Amniotic stem cell (primary cell): ENCODE measurements at regions not wholly inside any gene's neighbourhood (a gene's known extent, or its start where the extent isn't known, plus 50 kb on each side); places are given as distances from the start of the nearest gene placed in this dataset.
"Not testable (repeated sequence)": the region's sequence is repeated elsewhere in the genome, so short reads cannot be mapped to it uniquely, and the experiment has no call there.

ENCODE experiments used
- DNase-seq: peaks from one replicate; lab custom pipeline; 2025; lab: John Stamatoyannopoulos, UW

DNA sequence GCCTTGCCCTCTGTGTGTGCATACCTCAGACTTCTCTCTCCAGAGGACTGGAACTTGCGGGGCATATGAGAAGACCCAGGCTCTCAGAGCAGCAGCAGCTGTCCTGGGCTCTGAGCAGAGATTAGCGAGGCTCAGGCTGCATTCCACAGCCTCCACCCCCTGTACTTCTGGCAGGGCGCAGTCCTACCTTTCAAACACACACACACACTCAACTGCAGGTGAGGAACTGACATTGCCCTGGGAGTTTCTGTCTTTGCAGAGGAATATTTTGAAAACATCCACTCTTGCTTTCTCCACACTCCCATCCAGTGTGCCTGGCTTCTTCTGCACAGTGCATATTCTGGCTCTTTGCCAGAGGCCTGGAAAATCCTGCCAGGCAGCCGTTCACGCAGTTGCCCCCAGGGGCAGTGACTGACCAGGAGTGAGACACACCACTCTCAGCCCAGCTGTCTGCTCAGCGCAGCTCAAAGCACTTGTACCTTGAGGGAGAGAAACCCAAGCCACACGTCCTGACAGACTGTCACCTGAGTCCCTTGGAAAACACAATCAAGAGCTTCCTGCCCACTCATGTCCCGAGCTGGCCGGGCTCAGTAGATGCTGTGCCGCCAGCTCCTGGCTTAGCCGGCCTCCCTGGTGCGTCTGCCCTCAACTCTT is 460.8 kb downstream of the RNF144A start:
- DNase-seq: no peak

DNA sequence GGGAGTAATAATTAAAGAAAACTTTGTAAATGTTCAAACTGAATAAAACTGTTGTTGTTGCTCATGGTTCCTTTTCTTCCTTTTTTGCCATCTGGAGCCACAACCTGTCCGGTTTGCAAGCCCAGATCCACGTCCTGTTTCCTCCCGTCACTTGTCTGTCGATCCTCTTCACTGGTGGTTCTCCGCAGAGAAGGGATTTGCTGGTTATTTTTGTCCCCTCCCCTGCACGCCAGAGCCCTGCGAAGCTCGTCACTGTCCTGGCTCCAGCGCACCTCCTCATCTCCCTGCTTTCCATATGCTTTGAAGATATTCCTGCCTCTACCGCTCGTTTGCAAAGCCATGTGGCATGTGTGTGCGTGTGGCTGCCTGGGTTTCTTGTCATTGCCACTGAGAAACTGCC is 461.4 kb downstream of the RNF144A start:
- no peak for DNase-seq

DNA sequence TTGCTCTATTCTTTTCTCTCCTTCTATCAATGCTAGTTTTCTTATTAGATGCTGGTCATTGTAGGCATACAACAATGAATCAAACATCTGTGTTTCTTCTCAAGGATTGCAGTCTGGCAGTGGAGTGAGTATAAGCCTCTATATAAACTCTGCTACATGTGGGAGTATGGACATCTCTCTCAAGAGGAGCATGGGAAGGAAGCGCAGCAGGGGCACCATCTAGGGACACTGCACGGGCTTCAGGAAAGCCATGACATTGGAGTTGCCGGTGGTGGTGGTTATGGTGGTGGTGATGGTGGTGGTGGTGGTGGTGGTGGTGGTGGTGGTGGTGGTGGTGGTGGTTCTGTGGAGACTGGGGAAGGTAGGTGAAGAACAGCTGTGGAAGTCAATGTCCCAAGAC is 462.6 kb downstream of the RNF144A start:
- no peak for DNase-seq

DNA sequence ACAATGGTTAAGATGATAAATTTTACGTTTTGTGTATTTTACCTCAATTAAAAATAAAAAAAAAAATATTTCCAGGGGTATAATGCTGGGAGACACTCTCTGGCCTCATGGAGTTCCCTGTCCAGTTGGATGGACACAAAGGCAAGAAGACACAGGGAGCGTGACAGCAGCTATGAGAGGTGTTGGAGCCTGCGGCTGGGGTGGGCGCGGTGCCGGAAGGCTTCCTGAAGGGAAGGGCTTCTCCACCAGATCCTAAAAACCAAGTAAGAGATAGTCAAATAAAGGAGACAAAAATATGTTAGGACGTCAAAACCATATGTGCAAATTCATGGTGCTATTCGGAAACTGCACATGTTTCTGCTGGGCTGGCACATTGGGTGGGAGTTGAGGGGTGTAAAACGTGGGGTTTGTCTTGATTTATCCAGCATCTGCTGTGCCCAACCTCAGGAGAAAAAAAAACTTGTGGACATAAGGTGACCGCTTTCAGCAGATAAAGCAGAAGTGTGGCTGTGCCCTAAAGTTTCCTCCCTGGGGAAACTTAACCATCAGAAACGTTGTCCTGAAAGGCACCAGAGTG is 467.6 kb downstream of the RNF144A start:
- no peak for DNase-seq

DNA sequence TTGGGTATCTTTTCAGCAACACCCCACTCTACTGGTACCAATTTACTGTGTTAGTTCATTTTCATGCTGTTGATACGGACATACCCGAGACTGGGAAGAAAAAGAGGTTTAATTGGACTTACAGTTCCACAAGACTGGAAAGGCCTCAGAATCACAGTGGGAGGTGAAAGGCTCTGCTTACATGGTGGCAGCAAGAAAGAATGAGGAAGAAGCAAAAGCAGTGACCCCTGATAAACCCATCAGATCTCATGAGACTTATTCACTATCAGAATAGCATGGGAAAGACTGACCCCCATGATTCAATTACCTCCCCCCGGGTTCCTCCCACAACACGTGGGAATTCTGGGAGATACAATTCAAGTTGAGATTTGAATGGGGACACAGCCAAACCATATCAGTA is 473.1 kb downstream of the RNF144A start:
- DNase-seq: not testable (repeated sequence)

DNA sequence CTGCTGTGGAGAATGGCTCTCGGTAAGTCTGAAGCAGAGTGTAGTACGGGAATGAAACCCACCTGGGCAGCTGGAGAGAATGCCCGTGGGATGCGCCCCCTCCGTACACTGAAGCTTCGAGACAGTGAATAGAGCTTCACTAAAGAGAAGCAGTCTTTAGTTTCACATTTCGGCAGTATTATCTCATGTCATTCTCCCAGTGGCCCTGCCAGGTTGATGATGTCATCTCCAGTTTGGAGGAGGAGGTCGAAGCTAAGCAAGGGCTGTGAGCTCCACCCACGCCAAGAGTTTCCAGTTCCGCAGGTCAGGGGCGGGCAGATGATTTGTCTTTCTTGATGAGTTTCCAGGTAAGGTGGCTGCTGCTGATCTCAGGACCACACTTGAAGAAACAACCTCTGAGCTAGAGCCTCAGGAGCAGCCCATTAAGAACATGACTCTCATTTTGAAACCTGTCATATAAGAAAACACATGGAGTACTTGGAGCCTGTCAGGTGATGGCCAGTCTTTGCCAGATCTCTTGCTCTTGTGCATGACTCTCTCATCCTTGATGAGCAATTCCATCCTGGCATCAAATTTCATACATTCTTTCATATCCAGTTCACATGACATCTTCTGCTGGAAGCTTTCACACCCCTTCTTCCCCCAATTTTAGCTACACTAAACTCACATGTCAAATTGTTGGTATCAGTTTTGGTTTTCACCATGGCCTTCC is 475.0 kb downstream of the RNF144A start:
- DNase-seq: no peak

DNA sequence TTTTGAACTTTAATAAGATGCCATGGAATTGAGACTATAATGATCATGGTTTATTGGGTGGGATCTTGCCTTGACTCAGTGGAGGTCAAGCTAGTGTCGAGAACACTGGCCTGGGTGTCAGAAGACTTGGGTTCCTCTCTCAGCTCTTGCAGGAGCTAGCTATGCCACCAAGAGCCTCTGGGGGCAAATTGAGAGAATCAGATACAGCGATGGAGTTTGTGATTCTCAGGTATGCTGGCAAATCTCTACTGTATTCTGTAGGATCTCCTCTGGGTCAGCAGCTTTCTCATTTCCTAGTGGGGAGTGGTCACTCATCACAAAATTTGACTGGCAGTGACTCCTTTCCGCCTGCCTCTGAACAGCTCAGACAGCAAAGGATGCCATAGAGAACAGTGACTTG is 477.0 kb downstream of the RNF144A start:
- no peak for DNase-seq

DNA sequence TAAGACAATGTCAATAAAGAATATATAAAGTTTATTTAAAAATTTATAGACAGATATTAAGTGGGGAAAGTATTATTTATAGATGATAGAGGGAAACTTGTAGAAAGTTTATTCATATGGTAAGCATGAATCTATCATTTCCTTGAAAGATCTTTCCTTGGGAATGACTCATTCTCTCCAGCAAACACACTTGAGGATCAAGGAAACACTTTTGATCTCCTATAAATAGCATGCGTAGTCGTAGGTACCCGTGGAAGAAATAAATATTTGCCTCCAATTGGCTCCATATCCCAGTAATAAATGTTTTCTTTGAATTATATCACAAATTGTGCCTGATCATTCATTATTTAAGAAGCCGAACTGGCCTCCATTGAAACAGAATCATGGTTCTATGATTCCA is 483.4 kb downstream of the RNF144A start:
- no peak for DNase-seq

DNA sequence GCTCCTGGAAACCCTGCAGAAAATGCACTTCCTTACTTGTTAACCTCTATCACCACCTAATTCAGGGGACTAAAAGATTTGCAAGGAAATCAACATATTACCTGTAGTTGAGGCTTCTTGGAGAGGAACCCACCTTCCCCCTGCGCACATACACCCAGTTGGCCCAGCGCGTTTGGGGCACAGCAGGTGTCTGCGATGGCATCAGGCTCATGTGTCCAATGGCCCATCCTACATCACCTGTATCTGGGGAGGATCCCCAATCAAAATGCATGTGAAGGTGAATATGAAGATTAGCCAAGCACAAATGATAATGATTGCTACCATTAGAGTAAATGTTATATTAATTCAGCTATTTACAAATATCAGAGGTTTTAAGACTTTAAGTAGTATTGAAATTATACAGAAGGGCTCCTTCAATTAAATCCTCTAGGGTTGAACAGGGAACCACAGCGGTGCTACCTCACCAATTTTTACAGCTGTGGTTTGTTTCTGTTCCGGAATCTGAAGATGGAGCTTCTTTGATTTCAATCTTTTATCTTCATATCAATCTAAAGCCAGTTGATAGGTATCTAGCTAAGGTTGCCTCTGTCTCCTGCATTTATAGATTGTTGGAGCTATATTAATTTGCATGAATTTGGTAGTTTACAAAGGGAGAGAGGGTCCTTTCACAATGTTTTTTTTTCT is 486.0 kb downstream of the RNF144A start:
- no peak for DNase-seq

DNA sequence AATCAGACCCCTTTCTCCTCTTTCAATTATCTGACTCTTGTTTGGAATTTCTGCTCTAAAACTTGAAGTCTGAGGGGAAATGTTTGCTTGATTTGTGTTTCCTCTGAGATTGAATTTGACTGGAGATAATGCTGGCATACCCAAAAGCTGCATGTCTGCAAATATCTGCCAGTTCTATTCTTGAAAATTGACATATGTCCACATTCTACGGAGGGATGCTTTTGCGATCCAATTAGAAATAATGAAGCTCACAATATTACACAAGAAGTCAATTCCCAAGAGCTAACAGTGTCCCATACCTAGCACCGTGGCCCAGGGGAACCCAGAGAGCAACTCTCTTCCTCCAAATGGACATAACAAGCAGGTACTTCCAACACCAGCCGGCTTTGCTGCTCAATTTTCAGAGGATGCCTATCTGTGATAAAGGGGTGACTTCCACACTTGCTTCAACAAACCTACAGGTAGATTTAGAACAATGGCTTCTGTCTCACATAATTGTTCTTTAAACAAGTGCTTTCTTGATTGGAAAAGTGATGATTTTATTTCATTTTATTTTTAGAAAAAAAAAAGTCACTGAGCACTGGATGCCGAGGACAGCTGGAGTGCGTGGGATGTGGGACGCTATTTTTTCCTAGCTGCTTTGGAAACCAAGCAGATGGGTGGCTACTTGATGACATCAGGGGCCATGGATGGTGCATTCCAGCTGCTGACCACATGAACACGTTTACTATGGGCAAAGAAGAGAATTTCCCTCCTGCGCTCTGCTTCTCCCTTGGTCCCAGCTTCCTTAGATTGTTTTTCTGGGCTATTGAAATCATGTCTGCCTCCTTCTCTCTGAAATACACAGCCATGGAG is 488.9 kb downstream of the RNF144A start:
- no peak for DNase-seq

DNA sequence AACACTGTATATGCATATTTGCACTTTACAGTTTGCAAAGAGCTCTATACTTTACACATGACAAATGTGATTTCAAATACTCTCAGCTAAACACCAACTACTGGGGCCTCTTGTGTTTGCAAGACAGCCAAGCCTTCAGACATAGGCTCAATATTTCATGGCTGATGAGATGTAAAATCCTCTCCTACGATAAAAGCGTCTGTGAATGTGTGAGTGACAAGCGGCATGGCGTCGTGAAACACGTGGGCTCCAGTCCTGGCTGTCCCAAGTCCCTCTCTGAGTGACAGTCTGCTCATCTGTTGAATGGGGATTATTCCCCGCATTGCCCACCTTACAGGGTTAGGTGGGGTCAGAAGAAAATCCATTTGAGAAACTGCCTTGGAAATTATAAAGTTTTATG is 489.8 kb downstream of the RNF144A start:
- no peak for DNase-seq

DNA sequence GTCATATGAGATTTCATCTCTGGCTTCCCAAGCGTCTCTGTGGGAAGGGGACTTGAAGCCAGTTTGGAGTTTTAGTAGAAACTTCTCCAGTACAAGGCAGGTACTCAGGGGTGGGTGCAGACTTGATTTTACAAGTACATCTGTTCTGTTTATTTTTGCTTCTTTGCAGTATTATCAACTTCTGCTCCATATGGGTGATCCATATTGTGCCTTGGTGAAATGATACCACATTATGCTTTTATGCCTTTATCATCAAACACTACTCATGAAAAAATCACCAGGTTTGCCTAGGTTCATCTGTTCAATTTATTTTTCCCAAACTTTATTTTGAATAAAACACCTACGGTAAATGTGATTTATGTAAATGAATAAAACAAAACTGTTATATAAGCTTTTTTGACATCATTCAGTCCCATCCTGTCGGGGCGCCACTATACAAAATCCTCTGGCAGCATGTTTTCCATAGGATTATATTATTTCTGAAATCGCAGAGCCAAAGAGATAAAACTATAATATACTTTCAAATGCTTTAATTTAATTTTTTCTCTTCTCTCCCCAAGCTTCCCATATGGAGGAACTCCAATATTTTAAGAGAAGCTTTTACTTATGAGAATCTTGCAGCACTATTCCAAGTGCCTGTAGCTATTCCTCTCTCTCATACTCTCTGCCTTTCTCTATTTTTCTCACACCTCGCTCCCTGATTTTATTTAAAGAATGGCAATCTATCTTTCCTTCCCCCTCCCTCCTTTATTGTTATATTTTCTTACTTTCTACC is 490.9 kb downstream of the RNF144A start:
- no peak for DNase-seq

DNA sequence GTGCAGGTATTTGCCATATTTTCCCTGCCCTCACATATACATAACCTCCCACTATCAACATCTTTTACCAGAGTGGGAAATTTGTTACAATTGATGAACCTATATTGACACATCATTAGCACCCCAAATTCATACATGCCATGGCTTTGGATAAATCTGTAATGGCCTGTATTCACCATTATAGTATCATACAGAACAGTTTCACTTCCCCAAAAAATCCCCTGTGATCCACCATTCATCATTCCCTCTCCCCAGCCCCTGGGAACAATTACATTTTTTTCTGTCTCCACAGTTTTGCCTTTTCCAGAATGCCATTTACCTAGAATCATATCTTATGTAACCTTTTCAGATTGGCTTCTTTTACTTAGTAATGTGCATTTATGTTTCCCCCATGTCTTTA is 494.5 kb downstream of the RNF144A start:
- no peak for DNase-seq

DNA sequence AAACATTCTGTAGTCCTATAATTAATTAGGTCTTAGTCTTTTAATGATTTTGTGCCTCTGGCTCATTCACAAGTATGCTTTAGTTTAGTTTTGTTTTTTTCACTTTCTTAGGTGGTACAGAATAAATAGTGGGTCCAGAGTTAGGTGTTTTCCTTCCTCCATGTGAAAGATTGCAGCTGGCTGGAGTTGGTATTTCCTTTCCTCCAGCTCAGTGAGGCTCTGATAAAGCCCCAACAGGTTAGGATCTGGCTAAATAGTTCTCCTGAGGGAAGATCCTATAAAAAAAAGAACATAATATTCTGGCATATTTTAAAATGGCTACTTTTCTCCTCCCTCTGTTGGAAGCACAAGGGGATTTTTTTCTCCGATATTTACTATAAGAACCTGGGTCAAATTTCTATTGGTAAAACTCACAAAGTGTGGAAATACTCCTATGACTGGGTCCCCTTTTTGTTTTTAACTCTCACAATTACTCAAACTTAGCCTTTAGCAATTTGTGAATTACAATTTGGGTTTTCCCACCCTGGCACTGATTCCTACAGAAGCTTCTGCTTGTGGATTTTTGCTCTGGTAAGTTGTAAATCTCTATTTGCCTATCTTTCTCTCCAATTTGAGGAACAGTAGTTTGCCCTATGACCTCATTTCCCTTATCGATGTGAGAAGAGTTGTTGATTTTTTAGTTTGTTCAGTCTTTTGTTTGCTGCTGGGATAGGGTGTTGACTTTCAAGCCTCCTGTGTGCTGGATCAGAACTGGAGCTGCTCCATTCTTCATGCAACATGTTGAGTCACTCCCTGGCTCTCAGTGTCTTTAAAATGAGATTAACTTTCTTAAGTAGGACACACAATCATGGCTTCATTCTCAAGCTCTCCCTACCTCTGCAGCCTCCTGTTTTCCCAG is 500.9 kb downstream of the RNF144A start:
- no peak for DNase-seq

DNA sequence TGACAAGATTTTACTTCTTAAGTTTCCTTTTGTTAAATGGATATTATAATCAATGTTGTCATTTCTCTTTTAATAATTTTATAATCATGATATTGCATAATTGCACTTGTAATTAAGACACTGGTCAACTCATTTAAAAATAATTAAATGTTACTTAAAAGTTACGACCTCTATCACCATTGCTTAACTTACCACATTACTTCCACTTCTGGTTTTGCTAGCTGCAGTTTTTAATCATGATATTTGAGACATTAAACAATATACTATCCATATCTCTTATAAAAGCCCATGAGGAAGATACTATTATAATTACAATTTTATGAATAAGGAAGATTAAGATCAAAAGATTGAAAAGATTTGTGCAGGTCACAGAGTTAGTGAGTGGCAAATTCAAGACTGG is 502.0 kb downstream of the RNF144A start:
- no peak for DNase-seq

DNA sequence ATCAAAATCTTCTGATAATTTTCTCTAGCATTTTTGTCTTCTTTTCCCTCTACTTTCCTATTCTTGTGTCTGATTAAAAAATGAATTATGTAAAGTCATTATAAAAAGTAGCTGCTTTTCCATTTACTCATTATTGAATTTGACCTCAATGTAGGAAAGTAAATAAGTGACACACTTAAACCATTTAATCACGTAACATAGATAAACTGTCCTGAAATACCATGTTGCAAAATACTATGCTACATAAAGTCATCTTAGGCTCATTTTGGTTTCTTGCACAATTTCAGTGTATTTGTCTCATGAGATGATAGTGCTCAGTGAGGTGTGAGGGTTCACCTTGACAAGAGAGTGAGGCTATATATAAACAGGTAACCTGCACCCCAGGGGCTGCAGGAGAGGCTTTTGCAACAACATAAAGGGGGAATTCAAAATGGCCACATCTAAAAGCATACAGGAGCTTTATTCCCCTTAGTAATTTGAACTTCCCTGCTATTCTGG is 502.7 kb downstream of the RNF144A start:
- DNase-seq: no peak

DNA sequence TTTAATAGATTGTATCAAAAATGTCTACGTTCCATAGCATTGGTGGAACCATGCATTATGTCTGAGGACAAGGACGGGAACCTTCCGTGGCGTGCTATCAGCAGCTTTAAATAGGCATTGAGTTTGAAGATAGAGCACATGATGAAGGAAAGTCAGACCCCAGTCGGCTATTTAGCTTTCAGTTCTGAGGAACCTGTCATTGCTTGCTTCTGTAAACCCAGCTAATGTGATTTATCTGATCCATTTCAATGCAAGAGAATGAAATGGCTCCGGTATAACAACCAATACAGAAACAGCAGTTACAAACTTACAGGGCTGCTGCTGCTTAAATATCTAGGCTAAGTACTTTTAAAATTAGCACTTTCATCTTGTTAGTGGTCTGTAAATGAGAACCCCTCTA is 503.3 kb downstream of the RNF144A start:
- DNase-seq: no peak

DNA sequence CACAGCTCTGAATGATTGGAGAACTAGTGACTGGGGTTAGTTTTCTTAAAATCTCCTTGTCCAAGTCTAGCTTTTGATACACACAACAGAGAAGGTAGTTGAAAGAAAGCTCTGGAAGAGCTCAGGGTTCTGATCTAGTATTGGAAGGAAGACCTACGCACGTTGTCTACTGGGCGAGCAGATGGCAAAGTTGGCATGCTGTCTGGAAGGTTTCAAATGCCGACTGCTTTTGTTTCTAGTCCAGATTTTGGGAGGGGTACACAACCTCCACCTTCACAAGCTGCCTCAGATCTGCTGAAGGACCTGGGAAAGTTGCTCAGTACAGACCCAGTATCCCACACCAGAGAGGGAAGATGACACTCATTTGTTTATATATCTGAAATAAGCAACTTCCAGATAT is 507.3 kb downstream of the RNF144A start:
- DNase-seq: no peak

DNA sequence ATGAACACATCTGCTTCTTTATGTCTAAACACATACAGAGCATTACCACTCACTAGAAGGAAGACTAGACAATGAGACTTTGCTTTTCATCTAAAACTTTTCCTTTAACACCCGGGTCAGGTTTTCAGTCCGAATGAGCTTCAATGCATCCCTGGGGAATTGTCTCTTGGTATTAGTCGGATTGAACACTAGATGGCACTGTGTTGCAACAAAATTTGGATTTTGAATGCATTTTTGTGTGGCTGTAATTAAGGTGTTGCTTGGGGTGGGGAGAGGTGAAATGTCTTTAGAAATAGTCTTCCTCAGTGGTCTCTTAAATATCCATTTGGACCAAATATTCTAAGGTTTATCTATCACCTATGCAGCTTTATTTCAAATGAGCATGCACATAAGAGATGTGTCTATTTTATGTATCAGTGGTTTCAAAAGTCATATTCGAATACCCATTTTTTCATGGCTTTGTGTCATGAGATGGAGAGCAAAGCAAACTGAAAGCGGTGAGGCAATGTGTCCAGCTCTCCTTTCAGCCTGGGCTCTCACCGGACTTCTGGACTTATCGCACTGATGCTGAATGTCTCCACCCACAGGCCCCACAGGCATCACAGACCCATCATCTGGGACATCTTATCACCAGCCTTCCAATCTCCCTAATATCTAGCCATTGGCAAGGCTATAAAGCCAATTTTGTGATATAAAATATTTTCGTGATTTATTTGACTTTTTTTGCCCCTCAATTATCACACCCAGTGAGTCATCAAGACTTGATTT is 510.3 kb downstream of the RNF144A start:
- DNase-seq: peak; percentile 18
